ENCODE measurements at regions not wholly inside any gene's neighbourhood (a gene's known extent, or its start where the extent isn't known, plus 50 kb on each side); places are given as distances from the start of the nearest gene placed in this dataset.
"Not testable (repeated sequence)": the region's sequence is repeated elsewhere in the genome, so short reads cannot be mapped to it uniquely, and the experiment has no call there.

GRCh38 chr17:83162035-83162745 lies 82.8 kb downstream of the METRNL start:
- no peak for DNase-seq
- H3K9me3 ChIP-seq, result no peaks in the 10 kb centered on the region
- no peaks in the 10 kb centered on the region; the same call in 1 of the 2 replicates for H3K27me3 ChIP-seq

GRCh38 chr17:83164490-83164889 lies 85.1 kb downstream of the METRNL start:
- no peak for DNase-seq
- TF ChIP-seq CTCF (IDR thresholded peaks at IDR 0.05; ENCODE audit: low read depth, low read length), result no peak
- H3K9me3 ChIP-seq, result no peaks in the 10 kb centered on the region
- H3K27me3 ChIP-seq, result no peaks in the 10 kb centered on the region; the same call in none of the 2 replicates
- H3K36me3 ChIP-seq, result no peaks in the 10 kb centered on the region
- no peaks in the 10 kb centered on the region for H3K4me1 ChIP-seq
- no peak overlapping the region for H3K4me3 ChIP-seq (ENCODE audit: low read depth, low read length)

More at GRCh38 chr17:83162035-83162745, 82.8 kb downstream of the METRNL start:
- TF ChIP-seq CTCF (IDR thresholded peaks at IDR 0.05; ENCODE audit: low read depth, low read length), result no peak
- no peaks in the 10 kb centered on the region for H3K36me3 ChIP-seq
- H3K4me3 ChIP-seq (ENCODE audit: low read depth, low read length), result no peak overlapping the region
- H3K4me1 ChIP-seq, result no peaks in the 10 kb centered on the region

DNA sequence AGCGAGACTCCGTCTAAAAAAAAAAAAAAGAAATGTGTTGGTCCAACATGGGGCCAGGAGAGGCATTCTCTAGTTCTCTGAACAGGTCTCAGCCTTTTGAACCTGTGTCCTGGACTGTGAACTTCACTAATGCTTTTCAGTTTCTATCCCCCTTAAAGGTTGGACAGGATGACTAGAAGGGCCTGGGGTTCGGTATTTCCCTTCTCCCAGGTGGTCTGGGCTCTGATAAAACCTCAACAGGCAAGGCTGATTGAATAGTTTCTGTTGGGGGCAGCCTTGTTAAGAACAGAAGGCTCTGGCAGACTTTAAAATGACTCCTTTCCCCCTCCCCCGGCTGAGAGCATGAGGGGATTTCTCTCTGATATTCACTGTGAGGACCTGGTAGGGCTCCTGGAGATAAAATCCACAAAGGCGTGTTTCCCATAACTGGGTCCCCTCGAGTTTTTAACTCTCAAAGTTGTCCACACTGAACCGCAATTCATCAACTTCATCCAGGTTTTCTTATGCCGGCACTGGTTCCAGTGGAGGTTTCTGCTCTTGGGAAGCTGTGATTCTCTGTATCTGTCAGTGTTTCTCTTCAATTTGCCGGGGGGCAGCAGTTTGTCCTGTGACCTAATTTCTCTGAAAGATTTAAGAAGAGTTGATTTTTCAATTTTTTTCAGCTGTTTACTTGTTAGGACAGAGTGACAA lies 91.3 kb downstream of the METRNL start:
- no peak for TF ChIP-seq CTCF (IDR thresholded peaks at IDR 0.05; ENCODE audit: low read depth, low read length)
- Histone ChIP-seq H3K4me3 (ENCODE audit: low read depth, low read length) (no peak overlapping the region), H3K36me3 (no peaks in the 10 kb centered on the region), H3K9me3 (no peaks in the 10 kb centered on the region), H3K4me1 (no peaks in the 10 kb centered on the region; the same call in 1 of the 2 replicates), H3K27me3 (no peaks in the 10 kb centered on the region; the same call in 1 of the 2 replicates)
- no peak for DNase-seq

DNA sequence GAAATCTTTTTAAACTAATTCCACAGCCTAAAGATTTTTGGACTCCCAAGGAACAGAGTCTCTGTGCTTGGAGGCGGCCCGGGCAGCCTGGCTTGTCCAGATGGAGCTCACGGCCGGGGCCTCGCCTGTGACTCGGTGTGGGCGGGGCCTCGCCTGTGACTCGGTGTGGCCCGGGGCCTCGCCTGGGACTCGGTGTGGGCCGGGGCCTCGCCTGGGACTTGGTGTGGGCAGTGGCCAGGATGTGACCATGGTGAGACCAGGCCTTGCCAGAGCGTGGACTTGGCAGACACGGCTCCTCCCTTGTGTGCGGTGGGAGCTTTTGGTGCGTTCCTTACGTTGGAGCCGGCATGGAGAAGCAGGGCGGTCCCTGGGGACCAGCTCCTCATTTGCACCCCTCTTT lies 92.3 kb downstream of the METRNL start:
- H3K27me3 ChIP-seq, result no peaks in the 10 kb centered on the region; the same call in 1 of the 2 replicates

DNA sequence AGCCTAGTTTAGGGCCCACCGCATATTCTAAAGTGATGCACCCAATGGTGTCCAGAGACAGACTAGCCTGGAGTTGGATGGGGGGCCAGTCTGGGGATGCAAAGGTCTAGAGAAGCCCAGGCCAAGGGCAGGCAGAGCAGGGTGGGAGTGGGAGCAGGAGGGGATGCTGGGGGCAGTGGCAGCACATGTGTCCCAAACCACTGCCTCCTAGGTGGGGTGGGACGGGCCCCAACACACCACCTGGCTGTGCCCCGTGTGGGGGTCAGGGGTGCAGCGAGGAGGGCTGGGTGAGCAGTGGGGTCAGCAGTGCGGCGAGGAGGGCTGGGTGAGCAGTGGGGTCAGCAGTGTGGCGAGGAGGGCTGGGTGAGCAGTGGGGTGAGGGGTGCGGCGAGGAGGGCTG lies 92.7 kb downstream of the METRNL start:
- not testable (repeated sequence) for H3K4me3 ChIP-seq (ENCODE audit: low read depth, low read length)

More for the DNA sequence above, 92.3 kb downstream of the METRNL start:
- Histone ChIP-seq H3K9me3 (no peaks in the 10 kb centered on the region), H3K36me3 (no peaks in the 10 kb centered on the region), H3K4me1 (no peaks in the 10 kb centered on the region; the same call in 1 of the 2 replicates), H3K4me3 (ENCODE audit: low read depth, low read length) (no peak overlapping the region)
- no peak for TF ChIP-seq CTCF (IDR thresholded peaks at IDR 0.05; ENCODE audit: low read depth, low read length)
- DNase-seq, result peak; percentile 18

DNA sequence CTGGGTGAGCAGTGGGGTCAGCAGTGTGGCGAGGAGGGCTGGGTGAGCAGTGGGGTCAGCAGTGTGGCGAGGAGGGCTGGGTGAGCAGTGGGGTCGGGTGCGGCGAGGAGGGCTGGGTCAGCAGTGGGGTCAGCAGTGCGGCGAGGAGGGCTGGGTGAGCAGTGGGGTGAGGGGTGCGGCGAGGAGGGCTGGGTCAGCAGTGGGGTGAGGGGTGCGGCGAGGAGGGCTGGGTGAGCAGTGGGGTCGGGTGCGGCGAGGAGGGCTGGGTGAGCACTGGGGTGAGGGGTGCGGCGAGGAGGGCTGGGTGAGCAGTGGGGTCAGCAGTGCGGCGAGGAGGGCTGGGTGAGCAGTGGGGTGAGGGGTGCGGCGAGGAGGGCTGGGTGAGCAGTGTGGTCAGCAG lies 93.2 kb downstream of the METRNL start:
- DNase-seq; H3K9me3 ChIP-seq; H3K4me3 ChIP-seq (ENCODE audit: low read depth, low read length); H3K27me3 ChIP-seq; H3K36me3 ChIP-seq; H3K4me1 ChIP-seq: not testable (repeated sequence)

More for the DNA sequence above, 92.7 kb downstream of the METRNL start:
- not testable (repeated sequence) for H3K4me1 ChIP-seq, H3K36me3 ChIP-seq, H3K9me3 ChIP-seq, H3K27me3 ChIP-seq
- peak; percentile 2 for DNase-seq

DNA sequence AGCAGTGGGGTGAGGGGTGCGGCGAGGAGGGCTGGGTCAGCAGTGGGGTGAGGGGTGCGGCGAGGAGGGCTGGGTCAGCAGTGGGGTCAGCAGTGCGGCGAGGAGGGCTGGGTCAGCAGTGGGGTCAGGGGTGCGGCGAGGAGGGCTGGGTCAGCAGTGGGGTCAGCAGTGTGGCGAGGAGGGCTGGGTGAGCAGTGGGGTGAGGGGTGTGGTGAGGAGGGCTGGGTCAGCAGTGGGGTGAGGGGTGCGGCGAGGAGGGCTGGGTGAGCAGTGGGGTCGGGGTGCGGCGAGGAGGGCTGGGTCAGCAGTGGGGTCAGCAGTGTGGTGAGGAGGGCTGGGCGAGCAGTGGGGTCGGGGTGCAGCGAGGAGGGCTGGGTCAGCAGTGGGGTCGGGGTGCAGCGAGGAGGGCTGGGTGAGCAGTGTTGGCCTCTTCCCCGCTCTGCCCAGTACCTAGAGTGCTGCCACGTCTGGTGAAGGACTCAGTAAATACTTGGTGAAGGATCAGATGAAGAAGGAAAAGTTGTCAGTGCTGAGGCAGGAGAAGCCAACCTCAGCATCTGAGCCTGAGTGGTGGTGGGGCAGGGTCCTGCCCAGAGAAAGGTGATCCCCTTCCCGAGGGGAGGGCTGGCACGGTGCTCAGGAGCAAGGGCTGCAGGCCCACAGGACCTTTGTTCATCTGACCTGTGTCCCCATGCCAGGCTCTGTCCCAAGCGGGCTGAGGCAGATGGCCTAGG lies 93.9 kb downstream of the METRNL start:
- not testable (repeated sequence) for H3K4me1 ChIP-seq; H3K36me3 ChIP-seq; H3K27me3 ChIP-seq; H3K4me3 ChIP-seq (ENCODE audit: low read depth, low read length); H3K9me3 ChIP-seq
- peak; percentile 4 for DNase-seq
